HepG2 (cell line): ENCODE measurements at regions not wholly inside any gene's neighbourhood (a gene's known extent, or its start where the extent isn't known, plus 50 kb on each side); places are given as distances from the start of the nearest gene placed in this dataset.

Experiments
- ATAC-seq: fragments of 200-7000 bp; cut with Tn5 transposase; 3 replicates; pipeline ENCODE4 v1.9.1; 2020; ENCODE audit warnings: mild to moderate bottlenecking, moderate library complexity
- BruUV-seq: library from RNA; stranded (reverse); fragments of 400-500 nt; replicated peaks from 2 replicates; lab custom pipeline; 2021; lab: Mats Ljungman, UMichigan
- CTCF ChIA-PET: fragments of 300-600 bp; formaldehyde crosslinking; extraction: SDS; loops from one replicate; lab custom pipeline; 2021; ENCODE audit warnings: low total read pairs, inconsistent platforms, low intra/inter-chr PET ratio; lab: Yijun Ruan, JAX
- POLR2A ChIA-PET: fragments of 350-600 bp; sonication (Branson Sonifier 250); formaldehyde crosslinking; loops from one replicate; lab custom pipeline; 2020; ENCODE audit warnings: antibody characterized with exemption, inconsistent platforms; lab: Yijun Ruan, JAX
- DNase-seq: peaks from one replicate; pipeline ENCODE4 v3.0.0-alpha.2; 2015; ENCODE audit warnings: low spot score
- FAIRE-seq: peaks from 3 replicates; lab custom pipeline; 2011; peaks lifted over from hg19 to GRCh38; lab: Jason Lieb, UNC
- H2AFZ ChIP-seq: one replicate; pipeline ENCODE4 v1.6.1; 2011; ENCODE audit warnings: low read length, inconsistent platforms
- H3K27ac ChIP-seq: fragments of 300-600 bp; 3 replicates; pipeline ENCODE4 v1.8.0; 2011; ENCODE audit warnings: mixed run types, mild to moderate bottlenecking, mixed read lengths, low read length, inconsistent platforms; ENCODE audit not compliant: insufficient read depth; ENCODE audit errors: extremely low read length
- H3K27me3 ChIP-seq, 2 experiments: fragments of 200-600 bp in 1 of 2; 2 replicates in 1 of 2; 3 replicates in 1 of 2; pipeline versions ENCODE4 v1.6.0 to v1.8.0; 2011; ENCODE audit warnings: low read length in 2 of 2, mild to moderate bottlenecking in 2 of 2, moderate library complexity in 2 of 2, inconsistent platforms in 1 of 2; ENCODE audit not compliant: insufficient read depth in 2 of 2, control insufficient read depth in 1 of 2
- H3K36me3 ChIP-seq, 2 experiments: fragments of 200-600 bp in 1 of 2; replicated peaks in 1 of 2; 2 replicates in 1 of 2; 3 replicates in 1 of 2; pipeline versions ENCODE4 v1.5.1 to v1.8.0; 2011; ENCODE audit warnings: low read length in 2 of 2, inconsistent platforms in 1 of 2; ENCODE audit not compliant: insufficient read depth in 2 of 2, control insufficient read depth in 1 of 2
- H3K4me1 ChIP-seq: 2 replicates; pipeline ENCODE4 v1.5.1; 2012; ENCODE audit warnings: low read length, inconsistent platforms; ENCODE audit not compliant: insufficient read depth
- H3K4me2 ChIP-seq: 2 replicates; pipeline ENCODE4 v1.6.0; 2011; ENCODE audit warnings: low read depth, low read length, inconsistent platforms
- H3K4me3 ChIP-seq, 3 experiments: fragments of 200-600 bp in 1 of 3; sonication (generic), shearing (Covaris generic) in 1 of 3; replicated peaks in 1 of 3; 2 replicates each; pipeline ENCODE4 v1.5.1; 2011 to 2016; ENCODE audit warnings: low read length in 3 of 3, inconsistent platforms in 2 of 3, low read depth in 2 of 3, mild to moderate bottlenecking in 2 of 3, control low read depth in 1 of 3, mixed read lengths in 1 of 3; ENCODE audit not compliant: insufficient read depth in 1 of 3
- H3K79me2 ChIP-seq: one replicate; pipeline ENCODE4 v1.6.1; 2011; ENCODE audit warnings: low read length, inconsistent platforms; ENCODE audit not compliant: insufficient read depth
- H3K9ac ChIP-seq: 2 replicates; pipeline ENCODE4 v1.6.0; 2011; ENCODE audit warnings: mild to moderate bottlenecking, low read depth, low read length, inconsistent platforms; ENCODE audit not compliant: insufficient read depth
- H3K9me3 ChIP-seq: 2 replicates; pipeline ENCODE4 v1.5.1; 2012; ENCODE audit warnings: mild to moderate bottlenecking, low read length
- H4K20me1 ChIP-seq: 2 replicates; pipeline ENCODE4 v1.6.0; 2011; ENCODE audit warnings: inconsistent platforms, mild to moderate bottlenecking, low read length, moderate library complexity; ENCODE audit not compliant: insufficient read depth
- AKAP8 ChIP-seq: sonication (generic); formaldehyde crosslinking; IDR thresholded peaks from 2 replicates; pipeline ENCODE4 v1.5.1; 2020; ENCODE audit warnings: mild to moderate bottlenecking, missing genetic modification reagents
- CCDC6 ChIP-seq: sonication (generic); formaldehyde crosslinking; IDR thresholded peaks from 2 replicates; pipeline ENCODE4 v1.8.1; 2022; ENCODE audit warnings: mild to moderate bottlenecking, missing genetic modification reagents, moderate library complexity
- CHD2 ChIP-seq: IDR thresholded peaks from 2 replicates; pipeline ENCODE4 v1.6.1; 2011; ENCODE audit warnings: low read depth, low read length, improper control_type of control experiment
- IKZF4 ChIP-seq: sonication (generic); formaldehyde crosslinking; IDR thresholded peaks from 2 replicates; pipeline ENCODE4 v1.5.1; 2020; ENCODE audit warnings: borderline replicate concordance, mild to moderate bottlenecking, low read depth, missing genetic modification reagents; ENCODE audit errors: not compliant biosample characterization
- IRF2 ChIP-seq: IDR thresholded peaks from 2 replicates; pipeline ENCODE4 v1.6.1; 2018; ENCODE audit warnings: missing genetic modification reagents, missing compliant biosample characterization
- KLF12 ChIP-seq: sonication (generic); formaldehyde crosslinking; IDR thresholded peaks from 2 replicates; pipeline ENCODE4 v1.4.0; 2020; ENCODE audit warnings: missing genetic modification reagents, borderline replicate concordance
- MAFF ChIP-seq: IDR thresholded peaks from 2 replicates; pipeline ENCODE4 v1.6.1; 2011; ENCODE audit warnings: low read depth, low read length, improper control_type of control experiment
- NFRKB ChIP-seq: fragments of 450-650 bp; IDR thresholded peaks from 2 replicates; pipeline ENCODE4 v1.6.1; 2017
- RBM22 ChIP-seq: fragments of 200-400 bp; formaldehyde crosslinking; optimal IDR thresholded peaks from 2 replicates; pipeline ENCODE3; 2017; ENCODE audit warnings: mild to moderate bottlenecking, low read length, moderate library complexity
- REPIN1 ChIP-seq: sonication (generic); formaldehyde crosslinking; IDR thresholded peaks from 2 replicates; pipeline ENCODE4 v1.8.0; 2022; ENCODE audit warnings: missing genetic modification reagents, low read depth, mild to moderate bottlenecking, borderline replicate concordance
- ZBTB26 ChIP-seq: IDR thresholded peaks from 2 replicates; pipeline ENCODE4 v1.6.1; 2016; ENCODE audit warnings: missing compliant biosample characterization, missing genetic modification reagents, borderline replicate concordance
- ZNF225 ChIP-seq: sonication (generic); formaldehyde crosslinking; IDR thresholded peaks from 2 replicates; pipeline ENCODE4 v1.4.0; 2020; ENCODE audit warnings: mild to moderate bottlenecking, missing genetic modification reagents
- ZNF496 ChIP-seq: sonication (generic); formaldehyde crosslinking; IDR thresholded peaks from 2 replicates; pipeline ENCODE4 v1.8.1; 2023; ENCODE audit warnings: mild to moderate bottlenecking, moderate library complexity, missing genetic modification reagents; ENCODE audit not compliant: insufficient replicate concordance
- ZNF598 ChIP-seq: sonication (generic); formaldehyde crosslinking; IDR thresholded peaks from 2 replicates; pipeline ENCODE4 v1.5.1; 2020; ENCODE audit warnings: mild to moderate bottlenecking, missing genetic modification reagents, borderline replicate concordance
- WGBS: methylation state at CpG from one replicate; pipeline ENCODE4 v1.1.6; 2017; ENCODE audit warnings: low lambda C conversion rate; 5-methylcytosine and 5-hydroxymethylcytosine counted together
- in situ Hi-C: cut with HindIII; loops from 2 replicates; pipeline ENCODE4 v1.10.0; 2017; ENCODE audit warnings: low pct_unique_long_range_greater_than_20kb; ENCODE audit not compliant: extremely low pct_ligation_motif_present
- intact Hi-C: fragments of 100-400 bp; cut with micrococcal nuclease; formaldehyde crosslinking; loops from one replicate; pipeline ENCODE4 v1.10.0; 2022; ENCODE audit not compliant: unreplicated experiment

DNA sequence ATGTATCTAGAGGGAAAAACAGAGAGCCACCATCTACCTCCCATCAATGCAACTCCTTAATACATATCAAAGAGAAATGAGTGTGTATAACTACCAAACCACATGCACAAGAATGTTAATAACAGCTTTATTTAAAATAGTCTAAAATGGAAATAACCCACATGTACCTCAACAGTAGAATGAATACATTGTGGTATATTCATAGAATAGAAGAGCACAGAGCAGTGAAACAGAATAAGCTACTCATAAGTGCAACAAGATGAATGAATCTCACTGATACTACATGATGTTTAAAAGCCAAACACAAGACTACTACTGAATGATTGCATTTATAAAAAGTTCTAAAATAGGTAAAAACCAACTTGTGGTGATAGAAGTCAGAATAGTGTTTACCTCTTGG, 232.5 kb downstream of the BTG1 start:
- Histone ChIP-seq H3K4me2 (no peak overlapping the region), H3K4me1 (no peaks in the 10 kb centered on the region), H4K20me1 (no peaks in the 10 kb centered on the region), H3K9me3 (no peaks in the 10 kb centered on the region), H3K27me3 (no peaks in the 10 kb centered on the region), H3K27ac (no peak overlapping the region), H3K4me3 (no peak overlapping the region), H3K9ac (no peak overlapping the region), H2AFZ (no peak overlapping the region), H3K36me3 (no peaks in the 10 kb centered on the region), H3K79me2 (no peaks in the 10 kb centered on the region)
- in situ Hi-C loops (no loop called here), intact Hi-C loops (no loop called here)
- FAIRE-seq (no peak), DNase-seq (no peak), ATAC-seq (no peak)
- POLR2A ChIA-PET: no interaction called here
- CTCF ChIA-PET: no interaction called here
- no peak for TF ChIP-seq ZNF496 (CRISPR knock-in tag)
- BruUV-seq: no TSS peak

DNA sequence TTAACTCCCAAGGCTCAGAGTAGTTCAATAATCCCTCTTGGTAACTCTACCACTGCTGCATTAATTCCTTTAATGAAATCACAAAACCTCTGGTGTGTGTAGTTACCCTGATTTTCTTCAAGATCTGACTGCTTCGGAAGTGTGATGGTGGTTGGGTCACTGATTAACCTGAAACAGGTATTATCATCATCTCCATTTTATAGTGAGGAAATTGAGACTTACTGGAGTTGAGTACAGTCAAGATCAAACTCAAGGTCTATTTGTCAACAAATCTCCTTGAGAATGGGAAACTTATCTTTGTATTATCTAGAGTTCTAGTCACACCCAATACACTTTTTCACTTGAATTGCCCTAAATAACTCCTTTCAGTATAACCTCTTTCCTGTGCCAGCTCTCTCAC, 233.5 kb downstream of the BTG1 start:
- ATAC-seq (no peak), DNase-seq (no peak), FAIRE-seq (no peak)
- ChIA-PET CTCF (no interaction called here), POLR2A (no interaction called here)
- Histone ChIP-seq H3K79me2 (no peaks in the 10 kb centered on the region), H3K9me3 (no peaks in the 10 kb centered on the region), H3K9ac (no peak overlapping the region), H3K27me3 (no peaks in the 10 kb centered on the region), H4K20me1 (no peaks in the 10 kb centered on the region), H3K4me3 (no peak overlapping the region), H2AFZ (no peak overlapping the region), H3K27ac (no peak overlapping the region)
- WGBS: 0% methylated on average over 1 of the region's 1 CpG
- intact Hi-C loops: no loop called here
- no TSS peak for BruUV-seq
- TF ChIP-seq NFRKB (no peak), CCDC6 (CRISPR knock-in tag) (no peak), IRF2 (CRISPR knock-in tag) (no peak), AKAP8 (CRISPR knock-in tag) (no peak), ZBTB26 (CRISPR knock-in tag) (no peak), ZNF225 (no peak), CHD2 (no peak), KLF12 (CRISPR knock-in tag) (no peak), MAFF (no peak), RBM22 (no peak), IKZF4 (CRISPR knock-in tag) (no peak), ZNF598 (no peak), REPIN1 (CRISPR knock-in tag) (no peak)
- TF ChIP-seq, all 625 proteins: peak for 0
- no peak overlapping the region for H3K4me2 ChIP-seq
- H3K4me1 ChIP-seq: no peaks in the 10 kb centered on the region
- H3K36me3 ChIP-seq: no peaks in the 10 kb centered on the region
- in situ Hi-C loops: no loop called here
